ENCODE measurements at regions not wholly inside any gene's neighbourhood (a gene's known extent, or its start where the extent isn't known, plus 50 kb on each side); places are given as distances from the start of the nearest gene placed in this dataset.

DNA sequence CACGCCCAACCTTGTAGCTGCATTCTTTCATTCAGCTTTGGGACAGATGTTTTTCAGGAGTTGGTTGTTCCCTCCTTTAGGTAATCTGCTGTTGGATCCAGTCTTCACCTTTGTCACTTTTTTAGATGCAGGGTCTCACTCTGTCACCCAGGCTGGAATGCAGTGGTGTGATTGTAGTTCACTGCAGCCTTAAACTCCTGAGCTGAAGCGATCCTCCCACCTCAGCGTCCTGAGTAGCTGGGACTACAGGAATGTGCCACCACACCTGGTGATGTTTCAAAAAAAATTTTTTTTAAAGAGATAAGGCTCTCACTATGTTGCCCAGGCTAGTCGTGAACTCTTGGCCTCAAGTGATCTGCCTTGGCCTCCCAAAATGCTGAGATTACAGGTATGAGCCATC lies 164.3 kb downstream of the KTN1 start:
- DNase-seq, result no peak
- intact Hi-C loops (cut with DNase I), result no loop called here
- Histone ChIP-seq H3K27me3 (no peaks in the 10 kb centered on the region), H3K9me3 (no peaks in the 10 kb centered on the region), H3K9ac (ENCODE audit: low read depth in 2 of 2, low read length in 2 of 2) (no peak overlapping the region), H3K36me3 (no peaks in the 10 kb centered on the region), H3K27ac (no peak overlapping the region), H3K4me3 (no peak overlapping the region), H3K4me1 (no peaks in the 10 kb centered on the region)
- TF ChIP-seq, protein P1, sequence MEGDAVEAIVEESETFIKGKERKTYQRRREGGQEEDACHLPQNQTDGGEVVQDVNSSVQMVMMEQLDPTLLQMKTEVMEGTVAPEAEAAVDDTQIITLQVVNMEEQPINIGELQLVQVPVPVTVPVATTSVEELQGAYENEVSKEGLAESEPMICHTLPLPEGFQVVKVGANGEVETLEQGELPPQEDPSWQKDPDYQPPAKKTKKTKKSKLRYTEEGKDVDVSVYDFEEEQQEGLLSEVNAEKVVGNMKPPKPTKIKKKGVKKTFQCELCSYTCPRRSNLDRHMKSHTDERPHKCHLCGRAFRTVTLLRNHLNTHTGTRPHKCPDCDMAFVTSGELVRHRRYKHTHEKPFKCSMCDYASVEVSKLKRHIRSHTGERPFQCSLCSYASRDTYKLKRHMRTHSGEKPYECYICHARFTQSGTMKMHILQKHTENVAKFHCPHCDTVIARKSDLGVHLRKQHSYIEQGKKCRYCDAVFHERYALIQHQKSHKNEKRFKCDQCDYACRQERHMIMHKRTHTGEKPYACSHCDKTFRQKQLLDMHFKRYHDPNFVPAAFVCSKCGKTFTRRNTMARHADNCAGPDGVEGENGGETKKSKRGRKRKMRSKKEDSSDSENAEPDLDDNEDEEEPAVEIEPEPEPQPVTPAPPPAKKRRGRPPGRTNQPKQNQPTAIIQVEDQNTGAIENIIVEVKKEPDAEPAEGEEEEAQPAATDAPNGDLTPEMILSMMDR (IDR thresholded peaks at IDR 0.05), result no peak

DNA sequence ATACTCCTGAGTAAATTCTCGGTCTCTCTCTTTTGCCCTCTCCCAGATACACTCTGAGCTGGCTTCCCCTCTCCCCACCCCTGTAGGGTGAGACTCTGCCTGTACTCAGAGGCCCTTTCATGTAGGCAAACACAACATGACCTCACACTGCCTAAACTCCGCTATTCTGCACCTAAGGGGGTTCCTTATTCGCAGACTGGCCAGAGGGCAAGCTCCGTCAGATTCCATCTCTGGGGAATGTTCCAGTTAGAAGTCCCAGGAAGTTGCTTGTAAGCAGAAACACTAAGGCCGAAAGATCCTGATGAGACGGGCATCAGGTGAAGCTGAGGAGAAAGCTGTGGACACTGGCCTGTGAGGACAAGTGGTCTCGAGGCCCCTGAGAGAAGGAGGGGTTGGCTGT lies 165.9 kb downstream of the KTN1 start:
- TF ChIP-seq, protein P1 (IDR thresholded peaks at IDR 0.05), result no peak
- intact Hi-C loops (cut with DNase I), result no loop called here
- Histone ChIP-seq H3K4me1 (no peaks in the 10 kb centered on the region), H3K9ac (ENCODE audit: low read depth in 2 of 2, low read length in 2 of 2) (no peak overlapping the region), H3K9me3 (no peaks in the 10 kb centered on the region), H3K27me3 (no peaks in the 10 kb centered on the region), H3K27ac (no peak overlapping the region), H3K4me3 (no peak overlapping the region), H3K36me3 (no peaks in the 10 kb centered on the region)
- DNase-seq, result no peak

DNA sequence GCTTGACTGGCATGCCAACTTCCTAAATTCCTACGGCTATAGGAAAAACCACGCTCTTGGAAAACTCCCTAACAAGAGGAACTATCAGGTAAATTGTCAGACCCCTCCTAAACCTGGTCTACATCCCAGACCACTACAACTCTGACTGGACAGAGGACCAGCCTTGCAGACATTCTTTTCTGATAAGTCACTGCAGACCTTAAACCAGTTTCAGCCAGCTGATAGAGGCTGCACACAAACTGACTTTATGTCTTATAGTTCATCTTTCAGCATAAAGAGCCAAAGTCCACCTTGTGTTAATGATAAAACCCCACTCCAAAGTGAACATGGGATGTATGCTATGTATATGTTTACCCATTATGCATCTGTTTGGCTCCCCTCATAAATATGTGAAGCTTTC lies 166.6 kb downstream of the KTN1 start:
- no peaks in the 10 kb centered on the region for H3K36me3 ChIP-seq
- H3K4me3 ChIP-seq, result no peak overlapping the region
- H3K9ac ChIP-seq (ENCODE audit: low read depth in 2 of 2, low read length in 2 of 2), result no peak overlapping the region
- TF ChIP-seq, protein P1 (IDR thresholded peaks at IDR 0.05), result no peak
- no peak for DNase-seq
- no peaks in the 10 kb centered on the region for H3K9me3 ChIP-seq
- H3K27ac ChIP-seq, result no peak overlapping the region
- intact Hi-C loops (cut with DNase I), result no loop called here
- no peaks in the 10 kb centered on the region for H3K4me1 ChIP-seq
- H3K27me3 ChIP-seq, result no peaks in the 10 kb centered on the region

DNA sequence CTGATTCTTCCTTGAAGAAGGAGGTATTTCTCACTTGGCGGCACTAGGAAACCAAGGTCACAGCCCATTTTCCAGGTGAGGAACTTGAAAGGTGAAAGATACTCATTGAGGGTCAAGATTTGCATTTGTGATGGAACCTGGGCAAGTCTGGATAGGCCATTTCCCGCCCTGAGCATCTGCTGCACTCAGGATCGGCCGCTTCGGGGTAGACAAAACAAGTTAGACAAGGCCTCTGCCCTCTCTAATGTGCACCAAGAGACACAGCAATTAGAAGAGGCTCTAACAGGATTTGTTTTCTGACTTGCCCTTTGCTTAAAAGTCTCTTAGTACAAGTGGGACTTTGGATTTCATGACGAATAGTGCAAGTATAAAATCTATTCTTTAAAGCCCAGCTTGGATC lies 167.2 kb downstream of the KTN1 start:
- Histone ChIP-seq H3K27me3 (no peaks in the 10 kb centered on the region), H3K9ac (ENCODE audit: low read depth in 2 of 2, low read length in 2 of 2) (no peak overlapping the region), H3K27ac (no peak overlapping the region), H3K9me3 (no peaks in the 10 kb centered on the region), H3K4me3 (no peak overlapping the region), H3K4me1 (no peaks in the 10 kb centered on the region), H3K36me3 (no peaks in the 10 kb centered on the region)
- intact Hi-C loops (cut with DNase I), result no loop called here
- no peak for DNase-seq
- TF ChIP-seq, protein P1 (IDR thresholded peaks at IDR 0.05), result no peak

DNA sequence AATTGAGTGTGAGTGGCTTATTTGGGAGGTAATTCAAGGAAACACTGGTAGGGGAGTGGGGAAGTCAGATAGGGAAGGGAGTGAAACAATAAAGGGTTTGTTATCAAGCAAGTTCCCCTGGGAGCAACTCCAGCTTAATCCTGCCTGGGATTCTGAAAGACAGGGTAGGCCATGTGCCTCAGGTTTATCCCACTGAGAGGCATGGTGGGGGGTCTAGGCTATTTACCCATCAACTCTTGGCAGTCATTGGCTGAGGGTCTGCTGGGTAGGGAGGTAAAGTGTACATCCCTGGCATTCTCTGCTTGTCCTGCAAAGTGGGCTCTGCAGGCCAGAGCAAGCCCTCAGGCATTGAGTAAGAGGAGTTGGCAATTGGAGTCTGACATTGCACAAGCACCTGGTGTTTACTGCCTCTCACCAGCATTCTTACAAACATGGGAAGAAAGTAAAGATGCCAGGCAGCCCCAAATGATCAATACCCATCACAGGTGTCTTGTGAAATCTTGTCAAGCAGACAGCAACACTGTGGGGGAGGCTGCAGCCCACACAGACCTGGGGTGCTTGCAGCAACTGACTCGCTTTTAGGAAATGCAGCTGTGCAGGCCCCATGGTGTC lies 169.3 kb downstream of the KTN1 start:
- Histone ChIP-seq H3K27me3 (no peaks in the 10 kb centered on the region), H3K9ac (ENCODE audit: low read depth in 2 of 2, low read length in 2 of 2) (no peak overlapping the region), H3K4me1 (no peaks in the 10 kb centered on the region), H3K27ac (no peak overlapping the region), H3K36me3 (no peaks in the 10 kb centered on the region), H3K4me3 (no peak overlapping the region), H3K9me3 (no peaks in the 10 kb centered on the region)
- no peak for DNase-seq
- TF ChIP-seq, protein P1 (IDR thresholded peaks at IDR 0.05), result no peak
- intact Hi-C loops (cut with DNase I), result no loop called here

All from colonic mucosa (tissue), 4 donors.